ENCODE measurements at regions not wholly inside any gene's neighbourhood (a gene's known extent, or its start where the extent isn't known, plus 50 kb on each side); places are given as distances from the start of the nearest gene placed in this dataset.
A peak's percentile ranks its signal among the peaks of the same experiment; 100 is the strongest.

GRCh38 chr11:2083411-2083810 is 55.8 kb downstream of the IGF2 start:
- no peak for DNase-seq (ENCODE audit: low read depth)
- Histone ChIP-seq H3K36me3 (ENCODE audit: control insufficient read depth, insufficient read depth, low read length) (no peaks in the 10 kb centered on the region), H3K4me3 (ENCODE audit: low read depth, low read length) (no peak overlapping the region), H3K27me3 (ENCODE audit: control insufficient read depth, insufficient read depth, low read length) (no peaks in the 10 kb centered on the region)
- no peak for TF ChIP-seq CTCF (IDR thresholded peaks at IDR 0.05; ENCODE audit: insufficient read depth, low read length, poor library complexity, severe bottlenecking)

GRCh38 chr11:2077061-2077802 is 62.0 kb downstream of the IGF2 start:
- TF ChIP-seq CTCF (IDR thresholded peaks at IDR 0.05; ENCODE audit: insufficient read depth, low read length, poor library complexity, severe bottlenecking) = no peak
- peak; percentile 53 for DNase-seq (ENCODE audit: low read depth)
- Histone ChIP-seq H3K36me3 (ENCODE audit: control insufficient read depth, insufficient read depth, low read length) (no peaks in the 10 kb centered on the region), H3K4me3 (ENCODE audit: low read depth, low read length) (no peak overlapping the region), H3K27me3 (ENCODE audit: control insufficient read depth, insufficient read depth, low read length) (peaks cover 2% of the 10 kb centered on the region)

- no peak for DNase-seq (ENCODE audit: low read depth)
- no peak for TF ChIP-seq CTCF (IDR thresholded peaks at IDR 0.05; ENCODE audit: insufficient read depth, low read length, poor library complexity, severe bottlenecking)
- no peaks in the 10 kb centered on the region for H3K36me3 ChIP-seq (ENCODE audit: control insufficient read depth, insufficient read depth, low read length)
- no peak overlapping the region for H3K4me3 ChIP-seq (ENCODE audit: low read depth, low read length)
- H3K27me3 ChIP-seq (ENCODE audit: control insufficient read depth, insufficient read depth, low read length) = peaks cover 2% of the 10 kb centered on the region
Measured at GRCh38 chr11:2076441-2076840, 62.7 kb downstream of the IGF2 start.

- no peak for DNase-seq (ENCODE audit: low read depth)
- TF ChIP-seq CTCF (IDR thresholded peaks at IDR 0.05; ENCODE audit: insufficient read depth, low read length, poor library complexity, severe bottlenecking) = peak; percentile 21
- H3K27me3 ChIP-seq (ENCODE audit: control insufficient read depth, insufficient read depth, low read length) = peaks cover 7% of the 10 kb centered on the region
Measured at GRCh38 chr11:2074266-2074825, 64.8 kb downstream of the IGF2 start.

GRCh38 chr11:2072551-2073261 is 66.5 kb downstream of the IGF2 start:
- DNase-seq (ENCODE audit: low read depth) = no peak
- no peak for TF ChIP-seq CTCF (IDR thresholded peaks at IDR 0.05; ENCODE audit: insufficient read depth, low read length, poor library complexity, severe bottlenecking)
- H3K27me3 ChIP-seq (ENCODE audit: control insufficient read depth, insufficient read depth, low read length) = peaks cover 7% of the 10 kb centered on the region
- H3K4me3 ChIP-seq (ENCODE audit: low read depth, low read length) = no peak overlapping the region
- no peaks in the 10 kb centered on the region for H3K36me3 ChIP-seq (ENCODE audit: control insufficient read depth, insufficient read depth, low read length)

More at GRCh38 chr11:2074266-2074825, 64.8 kb downstream of the IGF2 start:
- no peak overlapping the region for H3K4me3 ChIP-seq (ENCODE audit: low read depth, low read length)
- no peaks in the 10 kb centered on the region for H3K36me3 ChIP-seq (ENCODE audit: control insufficient read depth, insufficient read depth, low read length)

All from kidney epithelial cell (primary cell).